H1 (cell line): ENCODE measurements at regions not wholly inside any gene's neighbourhood (a gene's known extent, or its start where the extent isn't known, plus 50 kb on each side); places are given as distances from the start of the nearest gene placed in this dataset.

ENCODE experiments used
- CEBPB ChIP-seq: IDR thresholded peaks from 2 replicates; pipeline ENCODE4 v1.6.1; 2012; ENCODE audit warnings: low read depth, low read length
- JUN ChIP-seq: IDR thresholded peaks from 2 replicates; pipeline ENCODE4 v1.6.1; 2011; ENCODE audit warnings: low read depth, mild to moderate bottlenecking, improper control_type of control experiment, low read length
- KDM1A ChIP-seq: fragments of 200-600, 300-600 bp; sonication (generic); IDR thresholded peaks from 2 replicates; pipeline ENCODE4 v1.7.1; 2016; ENCODE audit warnings: mild to moderate bottlenecking, low read length, borderline replicate concordance

GRCh38 chr3:159779883-159780282 is 208.8 kb upstream of the IL12A start (continued):
- no peak for TF ChIP-seq KDM1A
- no peak for TF ChIP-seq CEBPB
- TF ChIP-seq JUN = no peak
